Large intestine (tissue), 3 donors: ENCODE measurements at regions not wholly inside any gene's neighbourhood (a gene's known extent, or its start where the extent isn't known, plus 50 kb on each side); places are given as distances from the start of the nearest gene placed in this dataset.
A peak's percentile ranks its signal among the peaks of the same experiment; 100 is the strongest.

Source experiments
- DNase-seq, 2 donors: peaks; one replicate each; pipeline versions ENCODE4 v3.0.0 to v3.0.0-alpha.2; 2013
- H3K27ac ChIP-seq: one replicate; pipeline ENCODE4 v1.5.1; 2013; ENCODE audit warnings: low read length
- H3K27me3 ChIP-seq: 2 replicates; pipeline ENCODE4 v1.6.1; 2013; ENCODE audit warnings: low read length; ENCODE audit not compliant: control insufficient read depth, insufficient read depth
- H3K36me3 ChIP-seq: 2 replicates; pipeline ENCODE4 v1.6.1; 2013; ENCODE audit warnings: low read length; ENCODE audit not compliant: control insufficient read depth, insufficient read depth
- H3K4me1 ChIP-seq: one replicate; pipeline ENCODE4 v1.6.1; 2013; ENCODE audit warnings: low read length; ENCODE audit not compliant: control insufficient read depth, insufficient read depth
- H3K4me3 ChIP-seq: one replicate; pipeline ENCODE4 v1.5.1; 2013; ENCODE audit warnings: low read length
- H3K9me3 ChIP-seq: one replicate; pipeline ENCODE4 v1.6.1; 2013; ENCODE audit warnings: mild to moderate bottlenecking, low read depth, low read length, moderate library complexity; ENCODE audit not compliant: control insufficient read depth
- WGBS: methylation state at CpG from one replicate; pipeline ENCODE4 v1.1.5; 2013; ENCODE audit warnings: low lambda C conversion rate; ENCODE audit not compliant: insufficient coverage; 5-methylcytosine and 5-hydroxymethylcytosine counted together

- no peak overlapping the region for H3K4me3 ChIP-seq
- no peaks in the 10 kb centered on the region for H3K27me3 ChIP-seq
- no CpG with 5 or more reads among the region's 6 CpGs for WGBS
- peaks cover 16% of the 10 kb centered on the region for H3K4me1 ChIP-seq
- H3K27ac ChIP-seq, result peak overlapping the region; percentile 77
- no peaks in the 10 kb centered on the region for H3K9me3 ChIP-seq
- no peaks in the 10 kb centered on the region for H3K36me3 ChIP-seq
- peak in 1 of 2 donors; percentile 27 for DNase-seq
Measured at GRCh38 chr11:15629690-15630321, 515.1 kb downstream of the INSC start.

GRCh38 chr11:15630896-15631295, 516.2 kb downstream of the INSC start:
- Histone ChIP-seq H3K27me3 (no peaks in the 10 kb centered on the region), H3K4me1 (peaks cover 16% of the 10 kb centered on the region), H3K36me3 (no peaks in the 10 kb centered on the region), H3K27ac (peak overlapping the region; percentile 77), H3K9me3 (no peaks in the 10 kb centered on the region), H3K4me3 (no peak overlapping the region)
- no peak for DNase-seq
- 43% methylated on average over 1 of the region's 2 CpGs for WGBS

GRCh38 chr11:15635521-15635920, 520.8 kb downstream of the INSC start:
- DNase-seq, result peak in 1 of 2 donors; percentile 68
- H3K4me1 ChIP-seq, result peaks cover 19% of the 10 kb centered on the region
- peak overlapping the region; percentile 41 for H3K27ac ChIP-seq
- H3K4me3 ChIP-seq, result no peak overlapping the region
- no peaks in the 10 kb centered on the region for H3K36me3 ChIP-seq
- H3K9me3 ChIP-seq, result peaks cover 4% of the 10 kb centered on the region
- 15% methylated on average over 2 of the region's 2 CpGs for WGBS
- no peaks in the 10 kb centered on the region for H3K27me3 ChIP-seq

- WGBS, result no CpG with 5 or more reads among the region's 3 CpGs
- H3K4me1 ChIP-seq, result peaks cover 21% of the 10 kb centered on the region
Measured at GRCh38 chr11:15636521-15637089, 521.9 kb downstream of the INSC start.

GRCh38 chr11:15638386-15638787, 523.7 kb downstream of the INSC start:
- peak in 1 of 2 donors; percentile 51 for DNase-seq
- Histone ChIP-seq H3K27me3 (no peaks in the 10 kb centered on the region), H3K27ac (peak overlapping the region; percentile 40), H3K4me1 (peaks cover 18% of the 10 kb centered on the region), H3K36me3 (no peaks in the 10 kb centered on the region), H3K4me3 (no peak overlapping the region), H3K9me3 (peaks cover 4% of the 10 kb centered on the region)
- no CpG with 5 or more reads among the region's 1 CpG for WGBS

More at GRCh38 chr11:15636521-15637089, 521.9 kb downstream of the INSC start:
- H3K27ac ChIP-seq, result no peak overlapping the region
- no peak for DNase-seq
- peaks cover 4% of the 10 kb centered on the region for H3K9me3 ChIP-seq
- no peak overlapping the region for H3K4me3 ChIP-seq
- H3K36me3 ChIP-seq, result no peaks in the 10 kb centered on the region
- H3K27me3 ChIP-seq, result no peaks in the 10 kb centered on the region

- Histone ChIP-seq H3K27ac (no peak overlapping the region), H3K4me3 (no peak overlapping the region), H3K9me3 (peaks cover 4% of the 10 kb centered on the region), H3K36me3 (no peaks in the 10 kb centered on the region), H3K4me1 (peaks cover 15% of the 10 kb centered on the region), H3K27me3 (no peaks in the 10 kb centered on the region)
- DNase-seq, result no peak
- no CpG with 5 or more reads among the region's 9 CpGs for WGBS
Measured at GRCh38 chr11:15640318-15640717, 525.6 kb downstream of the INSC start.

GRCh38 chr11:15641271-15642045, 526.7 kb downstream of the INSC start:
- WGBS, result 17% methylated on average over 4 of the region's 9 CpGs
- H3K4me1 ChIP-seq, result peaks cover 13% of the 10 kb centered on the region
- no peaks in the 10 kb centered on the region for H3K27me3 ChIP-seq
- peak in 1 of 2 donors; percentile 63 for DNase-seq
- peaks cover 4% of the 10 kb centered on the region for H3K9me3 ChIP-seq
- peak overlapping the region; percentile 37 for H3K27ac ChIP-seq
- no peak overlapping the region for H3K4me3 ChIP-seq
- no peaks in the 10 kb centered on the region for H3K36me3 ChIP-seq

GRCh38 chr11:15645201-15645600, 530.5 kb downstream of the INSC start:
- no peak for DNase-seq
- no peak overlapping the region for H3K4me3 ChIP-seq
- H3K27me3 ChIP-seq, result no peaks in the 10 kb centered on the region
- H3K27ac ChIP-seq, result no peak overlapping the region
- H3K4me1 ChIP-seq, result peaks cover 13% of the 10 kb centered on the region
- WGBS, result no CpG with 5 or more reads among the region's 1 CpG
- H3K9me3 ChIP-seq, result no peaks in the 10 kb centered on the region
- H3K36me3 ChIP-seq, result no peaks in the 10 kb centered on the region

- H3K9me3 ChIP-seq, result peaks cover 3% of the 10 kb centered on the region
- WGBS, result no CpG with 5 or more reads among the region's 14 CpGs
- H3K4me3 ChIP-seq, result no peak overlapping the region
- peak overlapping the region; percentile 54 for H3K27ac ChIP-seq
- H3K27me3 ChIP-seq, result peaks cover 5% of the 10 kb centered on the region
- no peaks in the 10 kb centered on the region for H3K36me3 ChIP-seq
- DNase-seq, result no peak
- peaks cover 40% of the 10 kb centered on the region for H3K4me1 ChIP-seq
Measured at GRCh38 chr11:15649371-15650104, 534.8 kb downstream of the INSC start.
